ENCODE measurements at regions not wholly inside any gene's neighbourhood (a gene's known extent, or its start where the extent isn't known, plus 50 kb on each side); places are given as distances from the start of the nearest gene placed in this dataset.
A peak's percentile ranks its signal among the peaks of the same experiment; 100 is the strongest.

- no peak for ATAC-seq (ENCODE audit: insufficient read depth, low read depth)
- H3K27ac ChIP-seq (ENCODE audit: low read length): no peak overlapping the region
- H3K9me3 ChIP-seq (ENCODE audit: insufficient read depth, low read length, severe bottlenecking): no peaks in the 10 kb centered on the region
- H3K79me2 ChIP-seq (ENCODE audit: insufficient read depth, low read length): no peaks in the 10 kb centered on the region
- no peak for DNase-seq
- H3K4me3 ChIP-seq (ENCODE audit: low read depth in 1 of 2, low read length in 2 of 2): no peak overlapping the region
- no peak overlapping the region for H3K9ac ChIP-seq (ENCODE audit: low read depth, low read length)
- H3K4me2 ChIP-seq (ENCODE audit: insufficient read depth, low read length): no peak overlapping the region
- H3K27me3 ChIP-seq (ENCODE audit: insufficient read depth, low read length, poor library complexity): no peaks in the 10 kb centered on the region
- no peaks in the 10 kb centered on the region for H3K36me3 ChIP-seq (ENCODE audit: insufficient read depth, low read length)
- H4K20me1 ChIP-seq (ENCODE audit: insufficient read depth, low read length): no peaks in the 10 kb centered on the region
- no peak overlapping the region for H2AFZ ChIP-seq (ENCODE audit: low read depth, low read length)
- TF ChIP-seq, protein P1, sequence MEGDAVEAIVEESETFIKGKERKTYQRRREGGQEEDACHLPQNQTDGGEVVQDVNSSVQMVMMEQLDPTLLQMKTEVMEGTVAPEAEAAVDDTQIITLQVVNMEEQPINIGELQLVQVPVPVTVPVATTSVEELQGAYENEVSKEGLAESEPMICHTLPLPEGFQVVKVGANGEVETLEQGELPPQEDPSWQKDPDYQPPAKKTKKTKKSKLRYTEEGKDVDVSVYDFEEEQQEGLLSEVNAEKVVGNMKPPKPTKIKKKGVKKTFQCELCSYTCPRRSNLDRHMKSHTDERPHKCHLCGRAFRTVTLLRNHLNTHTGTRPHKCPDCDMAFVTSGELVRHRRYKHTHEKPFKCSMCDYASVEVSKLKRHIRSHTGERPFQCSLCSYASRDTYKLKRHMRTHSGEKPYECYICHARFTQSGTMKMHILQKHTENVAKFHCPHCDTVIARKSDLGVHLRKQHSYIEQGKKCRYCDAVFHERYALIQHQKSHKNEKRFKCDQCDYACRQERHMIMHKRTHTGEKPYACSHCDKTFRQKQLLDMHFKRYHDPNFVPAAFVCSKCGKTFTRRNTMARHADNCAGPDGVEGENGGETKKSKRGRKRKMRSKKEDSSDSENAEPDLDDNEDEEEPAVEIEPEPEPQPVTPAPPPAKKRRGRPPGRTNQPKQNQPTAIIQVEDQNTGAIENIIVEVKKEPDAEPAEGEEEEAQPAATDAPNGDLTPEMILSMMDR (IDR thresholded peaks at IDR 0.05; ENCODE audit: borderline replicate concordance, extremely low read depth, low read length, poor library complexity, severe bottlenecking): no peak
- TF ChIP-seq EZH2 (IDR thresholded peaks at IDR 0.05; ENCODE audit: borderline replicate concordance, low read depth, low read length, severe bottlenecking): no peak
- peaks cover 7% of the 10 kb centered on the region for H3K4me1 ChIP-seq (ENCODE audit: insufficient read depth, low read length)
Measured at GRCh38 chr18:76771192-76771799, 51.1 kb upstream of the ZNF236 start.

GRCh38 chr18:76767954-76768353 is 54.4 kb upstream of the ZNF236 start:
- Histone ChIP-seq H3K9ac (ENCODE audit: low read depth, low read length) (no peak overlapping the region), H3K4me1 (ENCODE audit: insufficient read depth, low read length) (peaks cover 27% of the 10 kb centered on the region), H4K20me1 (ENCODE audit: insufficient read depth, low read length) (no peaks in the 10 kb centered on the region), H3K27ac (ENCODE audit: low read length) (no peak overlapping the region), H3K27me3 (ENCODE audit: insufficient read depth, low read length, poor library complexity) (no peaks in the 10 kb centered on the region), H2AFZ (ENCODE audit: low read depth, low read length) (no peak overlapping the region), H3K4me2 (ENCODE audit: insufficient read depth, low read length) (no peak overlapping the region), H3K36me3 (ENCODE audit: insufficient read depth, low read length) (no peaks in the 10 kb centered on the region), H3K79me2 (ENCODE audit: insufficient read depth, low read length) (no peaks in the 10 kb centered on the region), H3K9me3 (ENCODE audit: insufficient read depth, low read length, severe bottlenecking) (no peaks in the 10 kb centered on the region), H3K4me3 (ENCODE audit: low read depth in 1 of 2, low read length in 2 of 2) (no peak overlapping the region)
- TF ChIP-seq, protein P1 (IDR thresholded peaks at IDR 0.05; ENCODE audit: borderline replicate concordance, extremely low read depth, low read length, poor library complexity, severe bottlenecking): no peak
- no peak for TF ChIP-seq EZH2 (IDR thresholded peaks at IDR 0.05; ENCODE audit: borderline replicate concordance, low read depth, low read length, severe bottlenecking)
- ATAC-seq (ENCODE audit: insufficient read depth, low read depth) (no peak), DNase-seq (no peak)

GRCh38 chr18:76766429-76766828 is 55.9 kb upstream of the ZNF236 start:
- Histone ChIP-seq H3K4me1 (ENCODE audit: insufficient read depth, low read length) (peaks cover 42% of the 10 kb centered on the region), H3K9me3 (ENCODE audit: insufficient read depth, low read length, severe bottlenecking) (no peaks in the 10 kb centered on the region), H3K36me3 (ENCODE audit: insufficient read depth, low read length) (no peaks in the 10 kb centered on the region), H3K4me3 (ENCODE audit: low read depth in 1 of 2, low read length in 2 of 2) (no peak overlapping the region), H2AFZ (ENCODE audit: low read depth, low read length) (0 out of 2 replicates have a peak overlapping the region, but pooled peaks have one; percentile 25), H3K27ac (ENCODE audit: low read length) (no peak overlapping the region), H3K9ac (ENCODE audit: low read depth, low read length) (no peak overlapping the region), H4K20me1 (ENCODE audit: insufficient read depth, low read length) (no peaks in the 10 kb centered on the region), H3K79me2 (ENCODE audit: insufficient read depth, low read length) (no peaks in the 10 kb centered on the region), H3K27me3 (ENCODE audit: insufficient read depth, low read length, poor library complexity) (no peaks in the 10 kb centered on the region), H3K4me2 (ENCODE audit: insufficient read depth, low read length) (no peak overlapping the region)
- TF ChIP-seq, protein P1 (IDR thresholded peaks at IDR 0.05; ENCODE audit: borderline replicate concordance, extremely low read depth, low read length, poor library complexity, severe bottlenecking): no peak
- no peak for TF ChIP-seq EZH2 (IDR thresholded peaks at IDR 0.05; ENCODE audit: borderline replicate concordance, low read depth, low read length, severe bottlenecking)
- ATAC-seq (ENCODE audit: insufficient read depth, low read depth): no peak
- no peak for DNase-seq

All from DND-41 (cell line).